Prostate gland (tissue), 2 donors: ENCODE measurements at regions not wholly inside any gene's neighbourhood (a gene's known extent, or its start where the extent isn't known, plus 50 kb on each side); places are given as distances from the start of the nearest gene placed in this dataset.

Source experiments
- DNase-seq: peaks from one replicate; pipeline ENCODE4 v3.0.0-alpha.2; 2019; ENCODE audit warnings: low spot score
- H3K27ac ChIP-seq, 2 donors: fragments of 200-600 bp; sonication (generic); 2 replicates each; pipeline ENCODE4 v1.5.1; 2017 to 2019
- H3K27me3 ChIP-seq: fragments of 200-600 bp; sonication (generic); replicated peaks from 2 replicates; pipeline ENCODE4 v1.5.1; 2019; ENCODE audit not compliant: insufficient read depth
- H3K36me3 ChIP-seq, 2 donors: fragments of 200-600 bp; sonication (generic); 1 replicate in 1 of 2; 2 replicates in 1 of 2; pipeline versions ENCODE4 v1.5.1 to v1.8.1; 2017 to 2019
- H3K4me1 ChIP-seq: fragments of 200-600 bp; sonication (generic); replicated peaks from 2 replicates; pipeline ENCODE4 v1.5.1; 2019
- H3K4me3 ChIP-seq, 2 donors: fragments of 200-600 bp; sonication (generic); 2 replicates each; pipeline ENCODE4 v1.5.1; 2017 to 2019
- H3K9me3 ChIP-seq: fragments of 200-600 bp; sonication (generic); 2 replicates; pipeline ENCODE4 v1.5.1; 2017
- POLR2A ChIP-seq: fragments of 450-650 bp; IDR thresholded peaks from one replicate; pipeline ENCODE4 v1.6.1; 2016; ENCODE audit warnings: antibody characterized with exemption, mild to moderate bottlenecking
- POLR2AphosphoS5 ChIP-seq: sonication (generic); formaldehyde crosslinking; IDR thresholded peaks from one replicate; pipeline ENCODE4 v1.6.1; 2017; ENCODE audit warnings: antibody characterized with exemption
- WGBS: methylation state at CpG from one replicate; pipeline ENCODE4 v1.1.5; 2018; 5-methylcytosine and 5-hydroxymethylcytosine counted together
- intact Hi-C: fragments of 100-400 bp; cut with DNase I; formaldehyde crosslinking; loops from one replicate; pipeline ENCODE4 v1.14.2; 2022
- TF ChIP-seq, protein P1 (sequence below), 4 experiments: fragments of 200-600 bp in 2 of 4; fragments of 450-650 bp in 2 of 4; sonication (generic) in 2 of 4; IDR thresholded peaks; 1 replicate in 3 of 4; 2 replicates in 1 of 4; pipeline ENCODE4 v1.5.1; 2016 to 2019; ENCODE audit warnings: antibody characterized with exemption in 4 of 4, mild to moderate bottlenecking in 2 of 4, moderate library complexity in 2 of 4

DNA sequence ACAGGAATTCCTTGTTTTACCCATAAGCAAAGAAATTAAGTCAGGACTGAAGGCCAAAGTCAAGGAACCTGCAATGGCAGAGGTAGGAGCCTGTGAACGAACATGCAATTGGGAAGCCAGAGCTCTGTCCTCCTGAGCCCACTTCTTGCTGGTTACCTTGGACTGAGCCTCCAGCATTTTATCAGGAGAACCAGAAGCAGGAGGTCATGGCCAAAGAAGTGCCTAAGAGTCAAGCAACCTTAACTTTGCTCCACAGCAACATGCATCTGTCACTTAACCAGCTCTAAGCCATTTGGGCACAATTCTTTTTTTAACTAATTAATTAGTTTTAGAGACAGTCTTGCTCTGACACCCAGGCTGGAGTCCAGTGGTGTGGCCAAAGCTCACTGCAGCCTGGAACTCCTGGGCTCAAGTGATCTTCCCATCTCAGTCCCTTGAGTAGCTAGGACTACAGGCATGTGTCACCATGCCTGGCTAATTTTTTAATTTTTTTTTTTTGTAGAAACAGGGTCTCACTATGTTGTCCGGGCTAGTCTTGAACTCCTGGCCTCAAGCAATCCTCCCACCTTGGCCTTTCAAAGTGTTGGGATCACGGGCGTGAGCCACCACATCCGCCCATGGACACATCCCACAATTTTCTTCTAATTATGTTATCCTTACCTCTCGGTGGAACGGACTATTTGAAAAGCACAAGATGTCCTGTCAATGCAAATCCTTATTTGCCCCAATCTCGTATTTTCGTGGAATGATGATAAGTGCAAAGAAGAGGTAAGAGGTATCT is 334.2 kb downstream of the CD83 start:
- Histone ChIP-seq H3K4me1 (no peaks in the 10 kb centered on the region), H3K9me3 (no peaks in the 10 kb centered on the region), H3K36me3 (no peaks in the 10 kb centered on the region), H3K27me3 (no peaks in the 10 kb centered on the region), H3K4me3 (no peak overlapping the region), H3K27ac (no peak overlapping the region)
- no peak for TF ChIP-seq POLR2AphosphoS5
- TF ChIP-seq, protein P1, sequence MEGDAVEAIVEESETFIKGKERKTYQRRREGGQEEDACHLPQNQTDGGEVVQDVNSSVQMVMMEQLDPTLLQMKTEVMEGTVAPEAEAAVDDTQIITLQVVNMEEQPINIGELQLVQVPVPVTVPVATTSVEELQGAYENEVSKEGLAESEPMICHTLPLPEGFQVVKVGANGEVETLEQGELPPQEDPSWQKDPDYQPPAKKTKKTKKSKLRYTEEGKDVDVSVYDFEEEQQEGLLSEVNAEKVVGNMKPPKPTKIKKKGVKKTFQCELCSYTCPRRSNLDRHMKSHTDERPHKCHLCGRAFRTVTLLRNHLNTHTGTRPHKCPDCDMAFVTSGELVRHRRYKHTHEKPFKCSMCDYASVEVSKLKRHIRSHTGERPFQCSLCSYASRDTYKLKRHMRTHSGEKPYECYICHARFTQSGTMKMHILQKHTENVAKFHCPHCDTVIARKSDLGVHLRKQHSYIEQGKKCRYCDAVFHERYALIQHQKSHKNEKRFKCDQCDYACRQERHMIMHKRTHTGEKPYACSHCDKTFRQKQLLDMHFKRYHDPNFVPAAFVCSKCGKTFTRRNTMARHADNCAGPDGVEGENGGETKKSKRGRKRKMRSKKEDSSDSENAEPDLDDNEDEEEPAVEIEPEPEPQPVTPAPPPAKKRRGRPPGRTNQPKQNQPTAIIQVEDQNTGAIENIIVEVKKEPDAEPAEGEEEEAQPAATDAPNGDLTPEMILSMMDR (IDR thresholded peaks at IDR 0.05): no peak
- TF ChIP-seq POLR2A: no peak
- 82% methylated on average over 9 of the region's 9 CpGs for WGBS
- DNase-seq: no peak
- intact Hi-C loops: no loop called here

DNA sequence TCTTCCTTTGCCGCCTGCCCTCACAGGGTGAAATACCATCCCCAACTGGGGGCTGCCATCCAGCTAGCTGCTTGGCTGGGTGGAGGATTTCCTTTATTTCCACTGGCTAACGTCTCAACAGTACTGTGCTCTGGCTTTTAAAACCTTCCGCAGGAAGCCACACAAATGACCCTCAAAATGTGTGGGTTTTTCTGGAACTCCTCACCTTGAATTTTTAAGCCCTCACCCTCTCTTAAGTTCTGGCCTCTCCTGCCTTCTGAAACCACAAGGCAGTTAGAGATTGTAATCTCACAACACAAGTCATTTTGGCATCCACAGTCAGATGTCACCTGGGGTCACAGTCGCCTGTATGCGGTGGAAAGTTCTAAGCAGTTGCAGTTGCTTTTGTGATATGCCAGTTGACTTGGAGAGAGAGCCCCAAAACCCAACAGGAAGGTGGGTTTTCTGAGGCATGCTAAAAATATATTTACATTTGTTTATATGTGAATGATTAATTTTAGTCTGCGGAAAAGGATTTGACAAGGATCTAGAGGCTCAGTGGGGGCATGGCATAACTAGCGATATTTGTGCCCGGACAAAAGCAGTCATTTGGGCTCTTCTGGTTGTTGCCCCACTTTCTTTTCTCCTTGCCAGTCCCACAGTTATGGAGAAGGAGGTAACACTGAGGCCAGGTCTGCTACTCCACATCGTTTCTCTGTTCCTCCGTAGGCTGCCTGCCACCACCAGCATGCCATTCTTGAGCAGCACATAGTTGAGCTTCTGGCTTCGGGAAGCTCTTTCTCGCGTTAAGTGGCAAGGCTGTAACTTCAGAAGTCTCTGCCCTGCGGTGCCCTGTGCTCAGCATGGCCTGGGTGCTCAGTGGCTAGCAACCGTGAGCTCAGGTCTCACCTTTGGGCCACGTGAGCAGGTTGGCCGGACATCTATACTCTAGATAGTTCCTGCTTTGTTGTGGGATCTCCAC is 335.3 kb downstream of the CD83 start:
- no peak overlapping the region for H3K27ac ChIP-seq
- TF ChIP-seq, protein P1 (IDR thresholded peaks at IDR 0.05): no peak
- TF ChIP-seq POLR2A: no peak
- no peaks in the 10 kb centered on the region for H3K9me3 ChIP-seq
- H3K4me1 ChIP-seq: no peaks in the 10 kb centered on the region
- WGBS: 87% methylated on average over 17 of the region's 17 CpGs
- H3K36me3 ChIP-seq: no peaks in the 10 kb centered on the region
- intact Hi-C loops: no loop called here
- DNase-seq: no peak
- no peak overlapping the region for H3K4me3 ChIP-seq
- no peaks in the 10 kb centered on the region for H3K27me3 ChIP-seq

DNA sequence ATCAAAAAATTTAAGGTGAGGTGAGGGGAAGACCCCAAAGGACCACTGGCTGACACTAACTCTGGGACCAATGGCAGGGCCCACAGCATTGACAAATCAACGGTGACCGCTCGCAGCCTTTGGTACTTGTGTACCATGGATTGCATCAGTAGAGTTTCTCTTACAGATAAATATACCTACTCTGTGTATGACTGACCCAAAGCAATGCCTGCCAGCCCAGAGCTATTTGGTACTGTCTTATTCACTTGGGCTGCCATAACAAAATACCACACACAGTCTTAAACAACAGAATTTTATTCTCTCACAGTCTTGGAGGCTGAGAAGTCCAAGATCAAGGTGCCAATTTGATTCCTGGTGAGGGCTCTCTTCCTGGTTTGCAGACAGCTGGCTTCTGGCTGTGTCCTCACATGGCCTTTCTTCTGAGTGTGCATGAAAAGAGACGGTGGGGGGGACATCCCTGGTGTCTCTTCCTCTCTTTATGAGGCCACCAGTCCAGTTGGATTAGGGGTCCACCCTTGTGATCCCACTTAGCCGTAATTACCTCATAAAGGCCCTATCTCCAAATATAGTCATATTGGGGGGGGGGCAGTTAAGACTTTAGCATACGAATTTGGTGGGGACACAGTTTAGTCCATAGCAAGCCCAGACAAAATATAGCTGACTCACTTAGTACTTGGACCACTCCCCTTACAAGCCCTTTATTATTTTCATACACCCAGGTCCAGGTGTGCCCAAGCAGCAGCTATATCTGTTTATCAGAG is 336.3 kb downstream of the CD83 start:
- H3K4me3 ChIP-seq: no peak overlapping the region
- TF ChIP-seq POLR2A: no peak
- no peak for TF ChIP-seq POLR2AphosphoS5
- TF ChIP-seq, protein P1 (IDR thresholded peaks at IDR 0.05): no peak
- intact Hi-C loops: no loop called here
- WGBS: 91% methylated on average over 6 of the region's 6 CpGs
- H3K27me3 ChIP-seq: no peaks in the 10 kb centered on the region
- no peak overlapping the region for H3K27ac ChIP-seq
- no peaks in the 10 kb centered on the region for H3K4me1 ChIP-seq
- DNase-seq: no peak
- H3K9me3 ChIP-seq: no peaks in the 10 kb centered on the region
- H3K36me3 ChIP-seq: no peaks in the 10 kb centered on the region

DNA sequence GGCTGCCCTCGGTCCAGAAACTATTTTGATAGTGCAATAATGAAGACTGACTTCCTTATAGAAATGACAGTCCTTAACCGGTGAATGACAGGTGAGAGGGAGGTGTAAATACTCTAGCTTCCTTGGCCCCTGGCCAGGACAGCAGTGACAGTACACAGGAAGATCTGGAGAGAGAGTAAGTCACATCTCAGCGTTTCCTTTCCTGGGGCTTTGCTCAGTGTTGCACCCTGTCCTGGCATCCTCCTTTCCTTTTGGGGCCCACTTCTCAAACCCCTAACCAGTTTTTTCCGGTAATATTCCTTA is 336.9 kb downstream of the CD83 start:
- no peaks in the 10 kb centered on the region for H3K36me3 ChIP-seq

More for the DNA sequence above, 336.9 kb downstream of the CD83 start:
- Histone ChIP-seq H3K9me3 (no peaks in the 10 kb centered on the region), H3K27me3 (no peaks in the 10 kb centered on the region), H3K4me1 (no peaks in the 10 kb centered on the region), H3K4me3 (no peak overlapping the region), H3K27ac (no peak overlapping the region)
- intact Hi-C loops: no loop called here
- 73% methylated on average over 4 of the region's 4 CpGs for WGBS
- TF ChIP-seq POLR2A (no peak), POLR2AphosphoS5 (no peak)
- TF ChIP-seq, protein P1 (IDR thresholded peaks at IDR 0.05): no peak
- DNase-seq: no peak
